Gastroesophageal sphincter (tissue), 4 donors: ENCODE measurements at regions not wholly inside any gene's neighbourhood (a gene's known extent, or its start where the extent isn't known, plus 50 kb on each side); places are given as distances from the start of the nearest gene placed in this dataset.

Source experiments
- ATAC-seq: fragments of 150-250 bp; one replicate; pipeline ENCODE4 v1.9.1; 2016; ENCODE audit warnings: mild to moderate bottlenecking, moderate library complexity
- H3K27ac ChIP-seq, 4 donors: fragments of 200-600 bp; sonication (generic) in 3 of 4; 1 replicate in 3 of 4; 2 replicates in 1 of 4; pipeline ENCODE4 v1.5.1; 2016 to 2019
- H3K27me3 ChIP-seq: fragments of 200-600 bp; sonication (generic); one replicate; pipeline ENCODE4 v1.5.1; 2019
- H3K36me3 ChIP-seq, 2 donors: fragments of 200-600 bp; sonication (generic); one replicate each; pipeline ENCODE4 v1.5.1; 2019; ENCODE audit warnings: control low read depth in 1 of 2
- H3K4me1 ChIP-seq, 3 donors: fragments of 200-600 bp; sonication (generic); 1 replicate in 2 of 3; 2 replicates in 1 of 3; pipeline ENCODE4 v1.5.1; 2016 to 2019; ENCODE audit warnings: control low read depth in 2 of 3
- H3K4me3 ChIP-seq, 2 donors: fragments of 200-600 bp; sonication (generic); one replicate each; pipeline ENCODE4 v1.5.1; 2019; ENCODE audit warnings: mild to moderate bottlenecking in 1 of 2, moderate library complexity in 1 of 2
- H3K9me3 ChIP-seq, 3 donors: fragments of 200-600 bp; sonication (generic); one replicate each; pipeline ENCODE4 v1.5.1; 2017 to 2019; ENCODE audit warnings: control low read depth in 2 of 3
- EP300 ChIP-seq: sonication (generic); formaldehyde crosslinking; IDR thresholded peaks from one replicate; pipeline ENCODE4 v1.6.1; 2017; ENCODE audit warnings: antibody characterized with exemption, mild to moderate bottlenecking
- POLR2A ChIP-seq, 2 donors: fragments of 450-650 bp; IDR thresholded peaks; one replicate each; pipeline ENCODE4 v1.6.1; 2017; ENCODE audit warnings: antibody characterized with exemption in 2 of 2, mild to moderate bottlenecking in 2 of 2, moderate library complexity in 1 of 2
- POLR2AphosphoS5 ChIP-seq: sonication (generic); formaldehyde crosslinking; IDR thresholded peaks from one replicate; pipeline ENCODE4 v1.6.1; 2017; ENCODE audit warnings: antibody characterized with exemption
- WGBS, 2 donors: methylation state at CpG; one replicate each; pipeline ENCODE4 v1.1.5; 2018; ENCODE audit warnings: low coverage in 1 of 2; 5-methylcytosine and 5-hydroxymethylcytosine counted together
- TF ChIP-seq, protein P1 (sequence below), 4 experiments: fragments of 200-600 bp in 2 of 4; fragments of 450-650 bp in 2 of 4; sonication (generic) in 1 of 4; IDR thresholded peaks; one replicate each; pipeline ENCODE4 v1.5.1; 2017 to 2019; ENCODE audit warnings: antibody characterized with exemption in 4 of 4, mild to moderate bottlenecking in 2 of 4, moderate library complexity in 2 of 4

DNA sequence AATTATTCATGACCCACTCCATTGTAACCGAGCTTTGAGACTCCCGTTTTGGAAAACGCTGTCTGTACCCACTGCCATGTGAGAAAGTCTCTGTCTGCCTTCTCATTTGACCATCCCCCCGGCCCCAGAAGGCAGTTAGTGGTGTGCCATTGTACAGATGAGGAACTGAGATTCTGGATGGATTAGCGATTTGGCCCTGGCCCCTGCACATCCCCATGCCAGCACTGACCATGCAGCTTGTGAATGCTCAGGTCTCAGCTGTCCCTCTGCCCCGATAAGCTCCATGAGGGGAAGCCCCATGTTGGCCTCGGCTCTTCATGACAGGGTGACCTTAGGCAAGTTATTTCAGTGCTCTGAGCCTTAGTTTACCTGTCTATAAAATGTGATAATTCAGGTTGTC, 153.0 kb upstream of the SMAD3 start:
- 79 to 91% methylated on average over 5 to 7 of the region's 7 CpGs for WGBS, 2 donors
- no peak for ATAC-seq
- peaks cover 0 to 41% (median 17%) of the 10 kb centered on the region in 3 donors for H3K4me1 ChIP-seq
- H3K27ac ChIP-seq, result no peak overlapping the region
- H3K9me3 ChIP-seq, result no peaks in the 10 kb centered on the region
- no peaks in the 10 kb centered on the region for H3K27me3 ChIP-seq
- no peaks in the 10 kb centered on the region for H3K36me3 ChIP-seq
- TF ChIP-seq, protein P1, sequence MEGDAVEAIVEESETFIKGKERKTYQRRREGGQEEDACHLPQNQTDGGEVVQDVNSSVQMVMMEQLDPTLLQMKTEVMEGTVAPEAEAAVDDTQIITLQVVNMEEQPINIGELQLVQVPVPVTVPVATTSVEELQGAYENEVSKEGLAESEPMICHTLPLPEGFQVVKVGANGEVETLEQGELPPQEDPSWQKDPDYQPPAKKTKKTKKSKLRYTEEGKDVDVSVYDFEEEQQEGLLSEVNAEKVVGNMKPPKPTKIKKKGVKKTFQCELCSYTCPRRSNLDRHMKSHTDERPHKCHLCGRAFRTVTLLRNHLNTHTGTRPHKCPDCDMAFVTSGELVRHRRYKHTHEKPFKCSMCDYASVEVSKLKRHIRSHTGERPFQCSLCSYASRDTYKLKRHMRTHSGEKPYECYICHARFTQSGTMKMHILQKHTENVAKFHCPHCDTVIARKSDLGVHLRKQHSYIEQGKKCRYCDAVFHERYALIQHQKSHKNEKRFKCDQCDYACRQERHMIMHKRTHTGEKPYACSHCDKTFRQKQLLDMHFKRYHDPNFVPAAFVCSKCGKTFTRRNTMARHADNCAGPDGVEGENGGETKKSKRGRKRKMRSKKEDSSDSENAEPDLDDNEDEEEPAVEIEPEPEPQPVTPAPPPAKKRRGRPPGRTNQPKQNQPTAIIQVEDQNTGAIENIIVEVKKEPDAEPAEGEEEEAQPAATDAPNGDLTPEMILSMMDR (IDR thresholded peaks at IDR 0.05), result no peak
- TF ChIP-seq POLR2A (IDR thresholded peaks at IDR 0.05) (no peak), POLR2AphosphoS5 (no peak), EP300 (no peak)
- H3K4me3 ChIP-seq, result no peak overlapping the region

DNA sequence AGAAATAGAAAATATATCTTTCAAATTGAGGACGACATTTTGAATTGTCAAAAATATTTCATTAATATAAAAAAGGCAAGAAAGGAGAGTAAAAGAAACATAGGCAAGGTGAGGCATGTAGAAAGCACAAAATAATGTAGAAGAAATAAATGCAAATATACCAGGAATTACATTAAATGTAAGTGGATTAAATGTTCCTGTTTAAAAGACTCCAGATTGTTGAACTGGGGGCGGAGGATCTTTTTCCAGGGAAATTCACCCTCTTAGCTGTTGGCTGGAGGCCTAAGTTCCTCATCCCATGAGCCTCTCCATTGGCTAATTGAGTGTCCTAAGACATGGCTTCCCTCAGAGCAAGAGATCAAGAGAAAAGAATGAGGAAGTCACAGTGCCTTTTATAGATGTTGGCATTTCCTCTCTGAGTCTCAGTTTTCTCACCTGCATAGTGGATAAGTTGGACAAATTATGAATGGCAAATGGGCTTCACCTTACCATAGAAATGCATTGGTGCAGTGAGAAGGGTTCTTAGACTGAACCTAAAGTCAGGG, 147.4 kb upstream of the SMAD3 start:
- TF ChIP-seq EP300 (no peak), POLR2A (IDR thresholded peaks at IDR 0.05) (no peak), POLR2AphosphoS5 (no peak)
- TF ChIP-seq, protein P1 (IDR thresholded peaks at IDR 0.05), result no peak
- WGBS, 2 donors, result 97 to 100% methylated on average over 2 of the region's 2 CpGs
- H3K9me3 ChIP-seq, result peaks cover 0 to 9% (median 0%) of the 10 kb centered on the region in 3 donors
- no peaks in the 10 kb centered on the region for H3K27me3 ChIP-seq
- H3K4me3 ChIP-seq, result no peak overlapping the region
- no peak overlapping the region for H3K27ac ChIP-seq
- H3K4me1 ChIP-seq, result peaks cover 0 to 18% (median 2%) of the 10 kb centered on the region in 3 donors
- no peaks in the 10 kb centered on the region for H3K36me3 ChIP-seq
- ATAC-seq, result no peak

DNA sequence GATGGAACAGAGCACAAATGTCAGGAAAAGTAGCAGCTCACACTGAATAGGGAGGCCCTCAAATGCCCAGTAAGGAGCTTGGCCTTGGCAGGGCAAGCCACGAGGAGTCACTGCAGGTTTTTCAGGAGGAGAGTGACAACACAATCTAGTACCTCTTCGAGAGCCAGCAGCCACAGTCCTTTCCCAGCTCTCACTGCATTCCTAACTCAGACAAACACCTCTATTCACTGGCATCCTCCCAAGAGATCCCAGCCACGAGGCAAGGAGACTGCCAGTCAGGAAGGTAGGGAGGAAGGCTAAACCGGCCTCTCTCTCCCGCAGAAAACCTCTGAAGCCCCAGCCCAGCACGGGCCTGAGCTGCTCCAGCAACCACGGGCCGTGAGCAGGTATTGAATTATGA, 146.0 kb upstream of the SMAD3 start:
- WGBS, 2 donors, result 17 to 35% methylated on average over 2 to 6 of the region's 8 CpGs

DNA sequence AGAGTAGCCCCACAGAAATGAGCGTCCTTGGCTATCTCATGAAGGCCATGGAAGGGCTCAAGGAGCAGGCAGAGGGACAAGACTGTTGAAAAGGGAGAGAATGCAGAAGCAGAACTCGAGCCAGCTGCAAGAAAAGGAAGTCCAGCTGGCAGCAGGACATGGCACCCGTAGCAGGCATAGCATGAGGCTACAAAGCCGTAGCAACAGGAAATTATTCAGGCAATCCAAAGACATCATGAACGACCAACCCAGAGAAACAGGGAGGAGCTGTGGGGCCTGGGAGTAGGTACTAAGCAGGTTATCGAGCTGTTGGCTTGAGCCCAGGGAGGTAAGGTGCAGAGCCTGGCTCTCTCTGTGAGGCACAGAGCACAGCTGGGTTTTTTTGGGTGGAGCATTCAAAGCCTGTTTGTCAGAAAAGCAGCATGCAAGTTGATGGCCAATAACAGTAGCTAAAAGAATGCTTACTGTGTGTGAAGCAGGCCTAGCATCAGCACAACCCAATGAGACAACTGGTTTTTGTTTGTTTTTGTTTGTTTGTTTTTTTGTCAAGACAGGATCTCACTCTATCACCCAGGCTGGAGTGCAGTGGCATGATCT, 144.0 kb upstream of the SMAD3 start:
- H3K4me3 ChIP-seq, result no peak overlapping the region
- ATAC-seq, result peak; percentile 28
- H3K27ac ChIP-seq, result no peak overlapping the region
- WGBS, 2 donors, result 38 to 52% methylated on average over 2 to 6 of the region's 6 CpGs
- H3K27me3 ChIP-seq, result no peaks in the 10 kb centered on the region
- H3K36me3 ChIP-seq, result no peaks in the 10 kb centered on the region
- no peak for TF ChIP-seq POLR2AphosphoS5
- TF ChIP-seq EP300, result no peak
- TF ChIP-seq POLR2A (IDR thresholded peaks at IDR 0.05), result no peak
- TF ChIP-seq, protein P1 (IDR thresholded peaks at IDR 0.05), result no peak
- H3K4me1 ChIP-seq, result peaks cover 0 to 18% (median 2%) of the 10 kb centered on the region in 3 donors
- H3K9me3 ChIP-seq, result peaks cover 0 to 10% (median 0%) of the 10 kb centered on the region in 3 donors

More for the DNA sequence above, 146.0 kb upstream of the SMAD3 start:
- peaks cover 0 to 18% (median 2%) of the 10 kb centered on the region in 3 donors for H3K4me1 ChIP-seq
- H3K27ac ChIP-seq, result peak overlapping the region in 2 of 4 donors; percentile 1 to 64
- peaks cover 0 to 10% (median 0%) of the 10 kb centered on the region in 3 donors for H3K9me3 ChIP-seq
- ATAC-seq, result peak; percentile 59
- no peak overlapping the region for H3K4me3 ChIP-seq
- no peaks in the 10 kb centered on the region for H3K36me3 ChIP-seq
- TF ChIP-seq EP300 (no peak), POLR2A (IDR thresholded peaks at IDR 0.05) (no peak), POLR2AphosphoS5 (no peak)
- TF ChIP-seq, protein P1 (IDR thresholded peaks at IDR 0.05), result no peak
- no peaks in the 10 kb centered on the region for H3K27me3 ChIP-seq

- H3K9me3 ChIP-seq, result peaks cover 0 to 10% (median 0%) of the 10 kb centered on the region in 3 donors
- 38 to 73% methylated on average over 2 to 3 of the region's 3 CpGs for WGBS, 2 donors
- no peaks in the 10 kb centered on the region for H3K36me3 ChIP-seq
- H3K27ac ChIP-seq, result no peak overlapping the region
- peaks cover 0 to 21% (median 2%) of the 10 kb centered on the region in 3 donors for H3K4me1 ChIP-seq
- no peak overlapping the region for H3K4me3 ChIP-seq
- no peak for ATAC-seq
- TF ChIP-seq EP300, result no peak
- no peak for TF ChIP-seq POLR2AphosphoS5
- TF ChIP-seq, protein P1 (IDR thresholded peaks at IDR 0.05), result no peak
- TF ChIP-seq POLR2A (IDR thresholded peaks at IDR 0.05), result no peak
- H3K27me3 ChIP-seq, result no peaks in the 10 kb centered on the region
Observed at GRCh38 chr15:66922608-66923007, 142.8 kb upstream of the SMAD3 start.
